GM19324 (cell line): ENCODE measurements at regions not wholly inside any gene's neighbourhood (a gene's known extent, or its start where the extent isn't known, plus 50 kb on each side); places are given as distances from the start of the nearest gene placed in this dataset.
A peak's percentile ranks its signal among the peaks of the same experiment; 100 is the strongest.
"Not testable (repeated sequence)": the region's sequence is repeated elsewhere in the genome, so short reads cannot be mapped to it uniquely, and the experiment has no call there.

ENCODE experiments used
- ATAC-seq: cut with Tn5 transposase; IDR thresholded peaks from one replicate; pipeline ENCODE4 v1.9.1; 2021; ENCODE audit warnings: mild to moderate bottlenecking, moderate library complexity; ENCODE audit not compliant: unreplicated experiment, low FRiP score

GRCh38 chr3:177890359-177890683 lies 645.9 kb upstream of the KCNMB2 start:
- ATAC-seq: no peak

GRCh38 chr3:177891569-177891968 lies 644.7 kb upstream of the KCNMB2 start:
- ATAC-seq: not testable (repeated sequence)

GRCh38 chr3:177893331-177893730 lies 642.9 kb upstream of the KCNMB2 start:
- ATAC-seq: no peak

- no peak for ATAC-seq
Measured at GRCh38 chr3:177894081-177894728, 642.0 kb upstream of the KCNMB2 start.

- ATAC-seq: no peak
Measured at GRCh38 chr3:177898185-177898584, 638.1 kb upstream of the KCNMB2 start.

- no peak for ATAC-seq
Measured at GRCh38 chr3:177899275-177900067, 636.8 kb upstream of the KCNMB2 start.

GRCh38 chr3:177902876-177903275 lies 633.4 kb upstream of the KCNMB2 start:
- ATAC-seq: no peak

- no peak for ATAC-seq
Measured at GRCh38 chr3:177904621-177905020, 631.6 kb upstream of the KCNMB2 start.

- ATAC-seq: no peak
Measured at GRCh38 chr3:177905173-177906125, 630.8 kb upstream of the KCNMB2 start.

- no peak for ATAC-seq
Measured at GRCh38 chr3:177906126-177906511, 630.1 kb upstream of the KCNMB2 start.

GRCh38 chr3:177906578-177907229 lies 629.5 kb upstream of the KCNMB2 start:
- no peak for ATAC-seq

- not testable (repeated sequence) for ATAC-seq
Measured at GRCh38 chr3:177909530-177909929, 626.7 kb upstream of the KCNMB2 start.

GRCh38 chr3:177914224-177914623 lies 622.0 kb upstream of the KCNMB2 start:
- no peak for ATAC-seq

- no peak for ATAC-seq
Measured at GRCh38 chr3:177916461-177916860, 619.8 kb upstream of the KCNMB2 start.

GRCh38 chr3:177917234-177917861 lies 618.9 kb upstream of the KCNMB2 start:
- ATAC-seq: no peak

GRCh38 chr3:177921153-177921552 lies 615.1 kb upstream of the KCNMB2 start:
- no peak for ATAC-seq

GRCh38 chr3:177924261-177924660 lies 612.0 kb upstream of the KCNMB2 start:
- ATAC-seq: no peak

- ATAC-seq: peak; percentile 83
Measured at GRCh38 chr3:177928172-177928873, 607.9 kb upstream of the KCNMB2 start.

GRCh38 chr3:177929310-177929709 lies 606.9 kb upstream of the KCNMB2 start:
- no peak for ATAC-seq

GRCh38 chr3:177930771-177931170 lies 605.5 kb upstream of the KCNMB2 start:
- no peak for ATAC-seq
